ENCODE measurements at regions not wholly inside any gene's neighbourhood (a gene's known extent, or its start where the extent isn't known, plus 50 kb on each side); places are given as distances from the start of the nearest gene placed in this dataset.

DNA sequence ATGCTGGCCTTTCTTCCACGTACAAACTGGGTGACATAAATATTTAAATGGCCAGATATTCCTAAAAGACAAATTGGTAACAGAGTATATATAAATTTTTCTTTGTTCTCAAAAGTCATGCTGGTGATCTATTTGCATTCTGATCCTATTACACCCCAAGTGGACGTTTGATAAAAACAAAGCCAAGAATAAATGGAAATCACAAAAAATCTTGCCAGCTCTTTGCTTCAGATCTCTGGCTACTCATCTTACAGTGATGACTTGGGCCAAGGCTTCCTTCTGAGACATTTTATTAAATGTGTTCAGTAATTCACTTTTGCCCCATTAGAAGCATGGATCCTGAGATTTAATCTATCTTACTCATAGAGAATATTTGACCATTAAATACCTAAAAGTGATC, 444.3 kb upstream of the PIK3R1 start:
- TF ChIP-seq GATA2 (IDR thresholded peaks at IDR 0.05; ENCODE audit: low read depth, low read length), result no peak
- TF ChIP-seq GATA3 (IDR thresholded peaks at IDR 0.05; ENCODE audit: low read depth, low read length), result no peak

GRCh38 chr5:67770431-67771025, 445.0 kb upstream of the PIK3R1 start:
- TF ChIP-seq GATA3 (IDR thresholded peaks at IDR 0.05; ENCODE audit: low read depth, low read length) (no peak), GATA2 (IDR thresholded peaks at IDR 0.05; ENCODE audit: low read depth, low read length) (no peak)

DNA sequence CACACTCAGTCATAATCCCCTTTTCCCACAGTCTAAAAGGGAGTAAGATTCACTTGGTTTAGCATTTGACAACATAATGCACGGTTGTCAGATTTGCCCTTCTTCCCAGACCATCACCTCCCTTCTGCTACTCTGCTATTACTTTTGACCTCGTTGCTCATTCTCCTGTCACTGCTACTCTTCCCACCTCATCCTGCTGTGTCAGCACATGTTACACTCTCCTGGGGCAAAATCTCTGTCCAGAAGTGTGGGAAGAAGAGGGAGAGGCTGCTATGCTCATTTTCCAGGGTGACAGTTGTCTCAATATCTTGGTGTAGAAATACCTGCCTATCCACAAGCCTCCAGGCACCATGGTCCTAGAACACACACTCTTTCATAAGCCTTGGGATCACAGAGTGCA, 449.9 kb upstream of the PIK3R1 start:
- no peak for TF ChIP-seq GATA2 (IDR thresholded peaks at IDR 0.05; ENCODE audit: low read depth, low read length)
- no peak for TF ChIP-seq GATA3 (IDR thresholded peaks at IDR 0.05; ENCODE audit: low read depth, low read length)

DNA sequence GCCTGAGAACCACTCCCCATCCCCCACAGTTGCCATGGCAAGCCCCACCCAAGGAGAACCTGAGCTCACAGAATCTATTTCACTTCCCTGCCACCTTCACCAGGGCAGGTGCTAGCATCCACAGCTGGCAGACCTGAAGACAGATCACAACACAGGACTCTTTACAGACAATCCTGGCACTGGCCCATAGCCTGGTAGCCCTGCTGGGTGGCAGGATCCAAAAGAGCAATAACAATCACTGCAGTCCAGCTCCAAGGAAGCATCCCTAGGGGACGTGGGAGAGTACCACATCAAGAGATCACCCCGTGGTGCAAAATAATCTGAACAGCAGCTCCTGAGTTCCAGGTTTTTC, 463.2 kb upstream of the PIK3R1 start:
- TF ChIP-seq GATA2 (IDR thresholded peaks at IDR 0.05; ENCODE audit: low read depth, low read length) (no peak), GATA3 (IDR thresholded peaks at IDR 0.05; ENCODE audit: low read depth, low read length) (no peak)

- TF ChIP-seq GATA3 (IDR thresholded peaks at IDR 0.05; ENCODE audit: low read depth, low read length), result no peak
- no peak for TF ChIP-seq GATA2 (IDR thresholded peaks at IDR 0.05; ENCODE audit: low read depth, low read length)
Observed at GRCh38 chr5:67748165-67748690, 467.3 kb upstream of the PIK3R1 start.

DNA sequence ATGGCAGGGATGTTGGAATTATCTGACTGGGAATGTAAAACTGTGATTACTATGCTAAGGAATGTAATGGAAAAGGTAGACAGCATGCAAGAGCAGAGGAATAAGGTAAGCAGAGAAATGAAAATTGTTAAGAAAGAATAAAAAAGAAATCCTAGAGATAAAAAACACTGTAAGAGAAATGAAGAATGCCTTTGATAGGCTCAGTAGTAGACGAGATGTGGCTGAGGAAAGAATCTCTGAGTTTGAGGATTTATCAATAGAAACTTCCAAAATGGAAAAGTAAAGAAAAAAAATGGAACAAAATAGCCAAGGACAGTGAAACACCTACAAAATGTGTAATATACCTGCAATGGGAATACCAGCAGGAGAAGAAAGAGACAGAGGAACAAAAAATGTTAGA, 468.5 kb upstream of the PIK3R1 start:
- TF ChIP-seq GATA3 (IDR thresholded peaks at IDR 0.05; ENCODE audit: low read depth, low read length), result no peak
- TF ChIP-seq GATA2 (IDR thresholded peaks at IDR 0.05; ENCODE audit: low read depth, low read length), result no peak

- TF ChIP-seq GATA3 (IDR thresholded peaks at IDR 0.05; ENCODE audit: low read depth, low read length) (no peak), GATA2 (IDR thresholded peaks at IDR 0.05; ENCODE audit: low read depth, low read length) (no peak)
Observed at GRCh38 chr5:67746103-67746502, 469.5 kb upstream of the PIK3R1 start.

GRCh38 chr5:67732921-67733320, 482.6 kb upstream of the PIK3R1 start:
- TF ChIP-seq GATA2 (IDR thresholded peaks at IDR 0.05; ENCODE audit: low read depth, low read length) (no peak), GATA3 (IDR thresholded peaks at IDR 0.05; ENCODE audit: low read depth, low read length) (no peak)

GRCh38 chr5:67732471-67732870, 483.1 kb upstream of the PIK3R1 start:
- no peak for TF ChIP-seq GATA3 (IDR thresholded peaks at IDR 0.05; ENCODE audit: low read depth, low read length)
- TF ChIP-seq GATA2 (IDR thresholded peaks at IDR 0.05; ENCODE audit: low read depth, low read length), result no peak

DNA sequence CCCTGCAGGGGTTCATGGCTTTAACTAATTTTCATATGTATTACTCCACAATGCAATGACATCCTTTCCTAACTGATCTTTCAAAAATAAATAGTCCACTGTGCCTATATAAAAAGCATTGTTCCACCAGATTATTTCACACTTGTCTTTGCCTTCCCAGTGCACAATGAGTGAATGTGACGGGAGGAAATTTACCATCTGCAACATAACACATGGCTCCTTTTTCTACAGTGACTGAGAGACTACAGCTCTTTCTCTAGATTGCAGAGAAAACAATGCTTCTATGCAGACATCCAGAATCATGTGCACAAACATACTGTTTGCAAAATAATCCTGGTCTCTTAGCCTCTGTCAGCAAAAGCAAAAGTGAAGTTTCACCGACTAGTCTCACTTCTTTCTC, 483.7 kb upstream of the PIK3R1 start:
- TF ChIP-seq GATA3 (IDR thresholded peaks at IDR 0.05; ENCODE audit: low read depth, low read length), result no peak
- TF ChIP-seq GATA2 (IDR thresholded peaks at IDR 0.05; ENCODE audit: low read depth, low read length), result no peak

DNA sequence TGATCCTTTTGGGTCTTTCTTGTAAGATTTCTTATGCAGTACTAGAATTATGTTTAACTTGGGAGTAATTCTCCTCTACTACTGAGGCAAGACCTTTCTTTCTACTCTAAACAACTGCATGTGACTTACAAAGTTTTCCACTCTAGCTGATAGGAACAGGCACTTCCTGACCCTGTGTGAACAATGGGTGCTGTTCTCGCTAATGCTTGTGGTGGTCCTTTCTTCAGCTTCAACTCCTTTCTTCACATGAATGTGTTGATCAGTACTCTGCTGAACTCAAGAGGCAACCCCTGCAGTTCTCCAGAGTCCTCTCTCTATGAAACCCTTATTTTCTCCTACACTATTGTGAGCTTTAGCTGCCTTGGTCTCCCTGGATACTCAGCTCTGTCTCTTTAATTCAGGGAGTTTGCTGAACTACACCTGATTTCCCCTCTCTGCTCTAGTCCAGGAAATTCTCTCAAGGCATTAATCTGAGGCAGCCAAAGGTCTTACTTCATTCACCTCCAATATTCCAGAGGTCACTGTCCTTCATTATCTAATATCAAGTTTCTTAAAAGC, 484.6 kb upstream of the PIK3R1 start:
- no peak for TF ChIP-seq GATA2 (IDR thresholded peaks at IDR 0.05; ENCODE audit: low read depth, low read length)
- TF ChIP-seq GATA3 (IDR thresholded peaks at IDR 0.05; ENCODE audit: low read depth, low read length), result no peak

- TF ChIP-seq GATA2 (IDR thresholded peaks at IDR 0.05; ENCODE audit: low read depth, low read length) (no peak), GATA3 (IDR thresholded peaks at IDR 0.05; ENCODE audit: low read depth, low read length) (no peak)
Observed at GRCh38 chr5:67728326-67728890, 487.1 kb upstream of the PIK3R1 start.

GRCh38 chr5:67725604-67726003, 490.0 kb upstream of the PIK3R1 start:
- TF ChIP-seq GATA2 (IDR thresholded peaks at IDR 0.05; ENCODE audit: low read depth, low read length) (no peak), GATA3 (IDR thresholded peaks at IDR 0.05; ENCODE audit: low read depth, low read length) (no peak)

GRCh38 chr5:67724412-67725135, 491.0 kb upstream of the PIK3R1 start:
- no peak for TF ChIP-seq GATA2 (IDR thresholded peaks at IDR 0.05; ENCODE audit: low read depth, low read length)

DNA sequence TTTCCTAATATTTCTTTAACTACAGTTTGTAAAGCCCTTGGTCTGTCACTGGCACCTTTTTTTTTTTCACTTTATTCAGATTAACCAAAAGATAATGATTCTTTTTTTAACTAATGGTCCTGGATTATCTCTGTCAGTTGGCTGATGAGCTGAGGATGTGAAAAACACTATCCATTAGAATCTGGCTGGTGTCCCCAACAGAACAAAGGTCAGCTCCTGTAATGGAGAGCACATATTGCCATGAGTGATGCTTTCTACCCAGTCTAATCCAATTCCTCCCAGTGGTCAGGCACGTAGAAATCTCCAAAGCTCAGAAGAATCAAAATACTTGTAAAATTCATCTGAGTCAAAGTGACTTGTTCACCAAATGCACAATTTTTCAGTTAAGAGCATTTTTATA, 491.7 kb upstream of the PIK3R1 start:
- TF ChIP-seq GATA2 (IDR thresholded peaks at IDR 0.05; ENCODE audit: low read depth, low read length), result no peak
- TF ChIP-seq GATA3 (IDR thresholded peaks at IDR 0.05; ENCODE audit: low read depth, low read length), result no peak
